Panc1 (cell line): ENCODE measurements at regions not wholly inside any gene's neighbourhood (a gene's known extent, or its start where the extent isn't known, plus 50 kb on each side); places are given as distances from the start of the nearest gene placed in this dataset.

Source experiments
- ATAC-seq: fragments of 200-7000 bp; cut with Tn5 transposase; 2 replicates; pipeline ENCODE4 v1.9.1; 2020; ENCODE audit warnings: mild to moderate bottlenecking, moderate library complexity
- BruUV-seq: library from RNA; stranded (reverse); fragments of 400-500 nt; replicated peaks from 2 replicates; lab custom pipeline; 2021; lab: Mats Ljungman, UMichigan
- CTCF ChIA-PET: fragments of 300-600 bp; sonication (Branson Sonifier 250); formaldehyde crosslinking; loops from one replicate; lab custom pipeline; 2022; ENCODE audit warnings: antibody characterized with exemption; lab: Charles Lee
- POLR2A ChIA-PET: fragments of 300-600 bp; sonication (Branson Sonifier 250); formaldehyde crosslinking; loops from one replicate; lab custom pipeline; 2022; ENCODE audit warnings: antibody characterized with exemption; lab: Charles Lee
- DNase-seq: peaks from one replicate; pipeline ENCODE4 v3.0.0-alpha.2; 2010; ENCODE audit warnings: low read depth, low spot score
- H3K27ac ChIP-seq: 2 replicates; pipeline ENCODE4 v1.5.1; 2011; ENCODE audit warnings: mild to moderate bottlenecking, low read length, inconsistent platforms
- H3K27me3 ChIP-seq: fragments of 200-500 bp; sonication (Bioruptor generic); 2 replicates; pipeline ENCODE4 v1.6.0; 2014; ENCODE audit warnings: low read length, inconsistent platforms; ENCODE audit not compliant: control insufficient read depth, insufficient read depth
- H3K36me3 ChIP-seq: fragments of 200-500 bp; sonication (Bioruptor generic); 2 replicates; pipeline ENCODE4 v1.5.1; 2014; ENCODE audit warnings: inconsistent platforms, mild to moderate bottlenecking, low read length, moderate library complexity; ENCODE audit not compliant: control insufficient read depth, insufficient read depth
- H3K4me1 ChIP-seq: 2 replicates; pipeline ENCODE4 v1.5.1; 2011; ENCODE audit warnings: inconsistent platforms, mild to moderate bottlenecking, low read length, moderate library complexity; ENCODE audit not compliant: control insufficient read depth, insufficient read depth
- H3K4me3 ChIP-seq, 2 experiments: 2 replicates each; pipeline ENCODE4 v1.5.1; 2011 to 2012; ENCODE audit warnings: low read depth in 2 of 2, low read length in 2 of 2, mild to moderate bottlenecking in 2 of 2, inconsistent platforms in 1 of 2, moderate library complexity in 1 of 2
- H3K9me3 ChIP-seq: fragments of 200-500 bp; sonication (Bioruptor generic); 2 replicates; pipeline ENCODE4 v1.5.1; 2014; ENCODE audit warnings: low read depth, mild to moderate bottlenecking, inconsistent platforms, low read length, moderate library complexity; ENCODE audit not compliant: control insufficient read depth, insufficient read depth
- CTCF ChIP-seq: fragments of 450-650 bp; IDR thresholded peaks from 2 replicates; pipeline ENCODE4 v1.5.1; 2017; ENCODE audit warnings: mild to moderate bottlenecking
- POLR2AphosphoS5 ChIP-seq: IDR thresholded peaks from 2 replicates; pipeline ENCODE4 v1.6.1; 2012; ENCODE audit warnings: mild to moderate bottlenecking, low read depth, low read length, moderate library complexity
- REST ChIP-seq, 2 experiments: IDR thresholded peaks; 2 replicates each; pipeline ENCODE4 v1.6.1; 2011 to 2012; ENCODE audit warnings: low read depth in 2 of 2, control low read depth in 1 of 2, low read length in 1 of 2, mild to moderate bottlenecking in 1 of 2, moderate library complexity in 1 of 2; ENCODE audit not compliant: insufficient read depth in 1 of 2
- SIN3A ChIP-seq: IDR thresholded peaks from 2 replicates; pipeline ENCODE4 v1.6.1; 2012; ENCODE audit warnings: low read depth, mild to moderate bottlenecking, low read length, moderate library complexity, borderline replicate concordance; ENCODE audit not compliant: insufficient read depth
- TCF7L2 ChIP-seq: IDR thresholded peaks from 2 replicates; pipeline ENCODE4 v1.6.1; 2011; ENCODE audit warnings: mild to moderate bottlenecking, low read depth, low read length, inconsistent platforms
- in situ Hi-C: cut with HindIII; loops from 2 replicates; pipeline ENCODE4 v1.10.0; 2016; ENCODE audit warnings: low sequenced_read_pairs, low pct_unique_long_range_greater_than_20kb
- intact Hi-C: fragments of 100-400 bp; cut with micrococcal nuclease; formaldehyde crosslinking; loops from one replicate; pipeline ENCODE4 v1.10.0; 2022; ENCODE audit not compliant: unreplicated experiment

GRCh38 chr3:184635126-184635525, 73.5 kb downstream of the EPHB3 start:
- intact Hi-C loops: no loop called here
- H3K4me3 ChIP-seq: no peak overlapping the region
- no peaks in the 10 kb centered on the region for H3K9me3 ChIP-seq
- ChIA-PET CTCF (no interaction called here), POLR2A (interaction anchor here (0.5 kb wide), 1 partner anchor 46 kb away, joined by 3 read pairs; no protein-coding TSS in a partner anchor)
- H3K27me3 ChIP-seq: no peaks in the 10 kb centered on the region
- DNase-seq (no peak), ATAC-seq (no peak)
- no peak for TF ChIP-seq TCF7L2
- no peak for TF ChIP-seq POLR2AphosphoS5
- TF ChIP-seq REST (IDR thresholded peaks at IDR 0.05; ENCODE audit: insufficient read depth in 1 of 2, low read depth in 2 of 2, low read length in 1 of 2): no peak
- no peak for TF ChIP-seq CTCF
- TF ChIP-seq SIN3A: no peak
- H3K4me1 ChIP-seq: no peaks in the 10 kb centered on the region
- BruUV-seq: no TSS peak
- no peaks in the 10 kb centered on the region for H3K36me3 ChIP-seq
- in situ Hi-C loops: no loop called here
- no peak overlapping the region for H3K27ac ChIP-seq

- Histone ChIP-seq H3K4me1 (no peaks in the 10 kb centered on the region), H3K9me3 (no peaks in the 10 kb centered on the region), H3K36me3 (no peaks in the 10 kb centered on the region), H3K4me3 (no peak overlapping the region), H3K27me3 (no peaks in the 10 kb centered on the region), H3K27ac (no peak overlapping the region)
- DNase-seq (no peak), ATAC-seq (no peak)
- TF ChIP-seq REST (IDR thresholded peaks at IDR 0.05; ENCODE audit: insufficient read depth in 1 of 2, low read depth in 2 of 2, low read length in 1 of 2) (no peak), POLR2AphosphoS5 (no peak), SIN3A (no peak), CTCF (no peak), TCF7L2 (no peak)
- intact Hi-C loops (no loop called here), in situ Hi-C loops (no loop called here)
- CTCF ChIA-PET: no interaction called here
- no TSS peak for BruUV-seq
- POLR2A ChIA-PET: no interaction called here
These were observed 71.6 kb downstream of the EPHB3 start for GRCh38 chr3:184633237-184633579.
